NCI-H1694 (cell line): ENCODE measurements at regions not wholly inside any gene's neighbourhood (a gene's known extent, or its start where the extent isn't known, plus 50 kb on each side); places are given as distances from the start of the nearest gene placed in this dataset.

ENCODE experiments used
- DNase-seq: peaks from one replicate; lab custom pipeline; 2025; lab: John Stamatoyannopoulos, UW

DNA sequence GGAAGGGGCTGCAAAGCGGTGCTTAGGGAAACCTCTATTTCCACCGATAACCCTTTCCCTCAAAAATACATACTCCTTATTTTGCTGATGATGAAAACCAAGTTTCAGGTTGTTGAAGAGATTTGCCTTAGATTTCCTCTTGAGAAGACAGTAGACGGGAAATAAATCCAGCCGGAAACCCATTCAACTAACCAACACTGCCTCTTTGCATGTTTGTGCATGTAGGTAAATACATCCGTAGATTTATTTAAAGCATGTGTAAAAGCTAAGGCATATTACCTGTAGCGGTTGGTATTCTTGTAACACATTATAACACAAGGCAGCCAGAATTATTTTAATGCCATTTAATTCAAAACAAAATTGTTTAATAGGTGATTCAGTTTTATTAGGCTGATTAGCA, 136.3 kb upstream of the SLC22A23 start:
- DNase-seq: no peak

DNA sequence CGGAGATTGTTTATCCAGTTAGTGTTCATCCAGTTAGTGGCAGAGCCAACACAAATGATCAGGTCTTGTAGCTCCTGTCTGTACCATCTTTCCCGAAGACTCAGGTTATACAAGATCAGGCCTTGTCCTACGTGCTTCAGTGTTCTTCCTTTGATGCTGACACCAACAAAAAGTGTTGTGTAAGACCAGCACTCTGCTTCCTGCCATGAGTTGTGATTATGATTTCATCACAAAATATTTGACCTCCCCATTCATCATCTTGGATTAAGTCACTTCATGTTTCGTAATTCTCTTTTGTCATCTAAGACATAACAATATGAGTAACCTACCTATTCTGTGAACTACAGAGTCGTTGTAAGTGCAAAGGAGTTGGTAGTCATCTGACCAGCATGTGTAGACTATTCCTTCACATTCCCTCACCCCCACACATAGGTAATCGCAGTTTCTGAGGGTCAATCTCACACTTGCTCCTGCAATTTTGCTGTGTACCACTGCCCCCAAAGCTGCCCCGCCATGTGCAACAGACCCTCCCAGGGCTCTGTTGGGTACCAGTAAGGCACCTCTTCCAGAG, 135.6 kb upstream of the SLC22A23 start:
- DNase-seq: no peak

DNA sequence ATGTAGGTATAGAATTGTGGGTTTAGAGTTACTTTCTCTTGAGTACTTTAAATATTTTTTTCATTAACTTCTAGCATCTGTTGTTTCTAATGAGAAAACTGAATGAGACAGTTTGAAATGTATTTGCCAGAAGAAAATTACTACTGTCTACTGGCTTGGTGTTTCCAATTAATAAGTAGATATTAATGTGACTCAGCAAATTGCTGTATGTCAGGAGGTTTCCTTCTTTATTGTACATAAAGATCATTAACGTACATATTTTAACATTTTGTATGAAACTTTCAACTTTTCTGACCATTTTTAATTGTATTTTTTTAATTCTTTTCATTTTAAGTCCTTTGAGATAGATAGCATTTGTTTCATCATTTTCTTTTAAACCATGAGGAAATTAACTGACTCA, 135.1 kb upstream of the SLC22A23 start:
- DNase-seq: no peak

DNA sequence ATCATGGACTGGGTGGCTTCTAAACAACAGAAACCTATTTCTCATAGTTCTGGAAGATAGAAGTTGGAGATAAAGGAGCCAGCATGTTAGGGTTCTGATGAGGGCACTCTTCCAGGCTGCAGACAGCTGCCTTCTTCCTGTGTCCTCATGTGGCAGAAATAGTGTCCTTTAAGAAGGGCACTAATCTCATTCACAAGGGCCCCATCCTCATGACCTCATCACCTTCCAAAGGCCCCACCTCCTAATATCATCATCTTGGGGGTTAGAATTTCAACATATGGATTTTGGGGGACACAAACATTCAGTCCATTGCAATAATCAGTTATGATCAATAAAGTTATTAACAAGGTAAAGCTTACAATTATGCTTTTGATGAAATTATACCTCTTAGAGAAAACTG, 130.8 kb upstream of the SLC22A23 start:
- no peak for DNase-seq

DNA sequence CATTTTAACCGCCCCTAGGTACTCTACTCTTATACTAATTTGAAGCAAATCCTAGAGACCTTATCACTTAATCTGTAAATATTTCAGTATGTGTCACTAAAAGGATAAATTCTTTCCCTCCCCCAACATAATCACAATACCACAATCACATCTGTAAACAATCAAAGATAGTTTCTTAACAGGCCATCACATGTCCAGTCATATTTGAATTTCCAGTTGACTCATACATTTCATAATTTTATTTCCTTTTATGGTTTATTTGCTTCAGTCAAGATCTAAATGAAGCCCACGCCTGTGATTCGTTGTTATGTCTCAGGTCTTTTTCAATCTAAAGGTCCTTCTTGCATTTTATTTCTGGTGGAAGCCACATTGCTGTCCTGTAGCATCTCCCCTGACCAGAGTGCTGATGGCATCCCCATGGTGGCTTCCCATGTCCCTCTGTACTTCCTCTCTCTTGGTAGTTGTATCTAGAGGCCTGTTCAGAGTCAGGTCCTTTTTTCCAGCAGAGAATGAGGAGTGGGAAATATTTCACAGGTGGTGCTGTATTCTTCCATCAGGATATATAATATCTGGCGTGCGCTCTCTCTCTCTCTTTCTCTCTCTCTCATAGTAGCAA, 128.6 kb upstream of the SLC22A23 start:
- no peak for DNase-seq

DNA sequence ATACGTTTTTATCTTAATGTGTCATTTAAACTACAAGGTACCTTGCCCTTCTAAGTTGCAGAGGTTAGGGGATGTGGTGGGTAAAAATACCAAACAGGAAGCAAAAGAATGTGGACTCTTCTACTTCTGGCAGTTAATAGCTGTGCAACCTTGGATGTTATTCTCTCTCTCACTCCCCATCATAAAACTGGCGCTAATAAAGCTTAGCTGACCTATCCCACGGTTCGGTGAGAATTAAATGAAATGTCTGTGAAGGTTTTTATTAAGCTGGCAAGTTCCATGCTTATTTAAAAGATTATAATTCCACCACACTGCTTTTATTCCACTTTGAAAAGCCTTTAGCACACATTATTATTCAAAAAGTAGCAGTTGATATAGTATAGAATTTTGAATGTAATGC, 127.8 kb upstream of the SLC22A23 start:
- no peak for DNase-seq

DNA sequence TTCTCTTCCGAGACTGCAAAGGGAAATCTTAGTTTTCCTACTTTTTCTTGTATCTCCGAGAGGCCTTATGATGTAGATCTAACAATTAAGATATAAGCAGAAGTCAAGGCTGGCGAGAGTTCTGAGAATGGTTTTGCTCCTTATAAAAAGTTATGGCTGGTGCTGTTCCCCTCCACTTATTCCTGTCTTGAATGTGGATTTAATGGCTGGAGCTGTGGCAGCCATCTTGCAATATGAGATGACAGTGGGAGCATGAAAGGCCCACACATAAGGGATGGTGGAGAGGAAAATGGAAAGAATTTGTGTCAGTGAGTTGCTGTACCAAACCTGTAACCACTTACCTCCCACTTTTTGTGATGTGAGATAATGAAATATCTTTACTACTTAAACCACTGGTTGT, 124.6 kb upstream of the SLC22A23 start:
- no peak for DNase-seq

DNA sequence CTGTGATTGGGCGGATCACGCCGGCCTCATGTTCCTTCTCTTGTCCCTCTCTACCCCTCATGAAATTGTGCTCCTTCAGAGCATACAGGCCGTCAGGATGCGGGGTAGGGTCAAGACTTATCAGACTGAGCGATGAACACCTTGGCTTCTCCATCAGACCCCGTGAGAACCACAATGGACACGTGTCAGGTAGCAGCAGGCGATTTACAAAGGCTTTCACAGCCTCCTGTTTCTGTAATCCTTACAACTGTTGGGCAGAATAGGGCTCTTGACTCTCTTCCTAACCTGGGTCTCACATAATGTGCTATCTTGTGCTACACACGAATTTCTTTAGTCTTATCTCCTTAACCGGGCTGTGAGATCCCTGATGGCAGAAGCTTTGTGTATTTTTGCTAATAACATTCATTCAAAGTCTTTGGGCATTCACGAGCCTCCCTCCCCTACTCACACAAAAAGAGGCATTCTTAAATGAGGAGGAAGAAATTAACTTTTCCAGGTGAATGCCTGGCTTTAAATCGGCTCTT, 122.9 kb upstream of the SLC22A23 start:
- no peak for DNase-seq

DNA sequence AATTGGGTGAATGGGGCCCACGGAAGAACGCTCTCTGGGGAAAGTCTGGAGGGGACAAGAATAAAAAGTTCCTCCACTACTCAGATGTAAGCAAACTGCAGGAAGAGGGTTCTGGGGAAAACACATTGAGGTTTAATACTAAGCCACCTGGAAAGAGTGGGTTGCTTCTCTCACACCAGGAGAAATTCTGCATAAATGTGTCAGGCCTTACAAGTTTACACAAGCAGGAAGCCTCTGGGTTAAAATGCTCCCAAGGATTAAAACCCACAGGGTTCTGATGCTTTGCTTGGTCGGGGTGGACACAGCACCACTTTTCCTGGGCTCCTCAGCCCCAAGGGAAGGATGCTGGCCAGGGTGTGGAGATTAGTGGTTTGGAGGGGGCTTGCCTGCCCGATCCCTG, 122.1 kb upstream of the SLC22A23 start:
- DNase-seq: no peak

DNA sequence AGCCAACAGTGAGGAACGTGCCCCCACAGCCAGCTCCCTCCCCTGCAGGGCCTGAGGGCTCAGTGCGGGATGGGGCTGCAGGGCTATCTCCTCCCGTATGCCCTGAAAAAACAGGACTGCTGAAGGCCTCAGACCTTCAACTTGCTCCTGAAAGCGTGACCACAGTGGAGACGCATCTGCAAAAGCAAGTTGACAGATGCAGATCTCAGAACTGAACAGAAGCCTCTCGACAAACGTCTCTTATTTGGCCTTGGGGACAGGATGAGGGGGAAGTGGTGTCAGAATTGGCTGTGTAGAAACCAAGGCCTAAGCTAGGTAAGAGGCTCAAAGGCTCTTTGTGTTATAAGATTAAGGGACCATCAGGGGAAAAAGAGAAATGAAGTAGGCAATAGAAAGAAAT, 120.7 kb upstream of the SLC22A23 start:
- no peak for DNase-seq

DNA sequence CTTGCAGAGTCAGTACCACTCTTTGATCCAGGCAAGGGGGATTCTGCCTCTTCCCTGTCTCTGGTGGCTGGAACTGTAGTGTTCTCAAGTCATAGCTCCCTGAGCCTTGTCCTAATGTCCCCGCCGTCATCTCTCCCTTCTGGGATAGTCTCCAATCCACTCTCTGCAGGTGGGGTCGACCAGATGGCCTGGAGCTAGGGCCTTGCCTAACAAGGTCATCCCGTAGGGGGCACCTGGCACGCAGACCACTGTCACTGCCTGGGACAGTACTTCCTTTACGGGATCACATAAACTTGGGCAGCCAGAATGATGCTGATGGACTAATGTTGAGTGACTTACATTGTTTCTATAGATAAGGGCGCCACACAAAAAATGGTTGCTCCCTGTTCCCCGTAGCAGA, 118.9 kb upstream of the SLC22A23 start:
- DNase-seq: no peak

DNA sequence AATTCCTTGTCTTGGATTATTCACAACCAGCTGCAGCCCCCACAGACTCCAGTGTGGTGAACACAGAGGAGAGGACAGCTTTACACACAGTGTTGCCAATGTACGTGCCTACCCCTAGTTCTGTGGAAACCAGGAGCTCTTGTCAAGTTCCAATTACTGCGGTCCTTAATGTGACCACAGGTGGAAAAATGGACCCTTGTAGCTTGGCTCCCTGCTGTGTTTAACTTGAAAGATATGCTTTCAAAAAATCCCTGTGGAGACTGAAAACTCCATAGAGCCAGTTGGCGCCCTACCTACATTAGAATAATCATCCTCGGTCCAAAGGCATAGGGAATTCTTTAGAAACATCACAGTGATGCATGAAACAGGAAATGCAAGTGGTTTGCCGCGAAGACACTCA, 118.3 kb upstream of the SLC22A23 start:
- no peak for DNase-seq

DNA sequence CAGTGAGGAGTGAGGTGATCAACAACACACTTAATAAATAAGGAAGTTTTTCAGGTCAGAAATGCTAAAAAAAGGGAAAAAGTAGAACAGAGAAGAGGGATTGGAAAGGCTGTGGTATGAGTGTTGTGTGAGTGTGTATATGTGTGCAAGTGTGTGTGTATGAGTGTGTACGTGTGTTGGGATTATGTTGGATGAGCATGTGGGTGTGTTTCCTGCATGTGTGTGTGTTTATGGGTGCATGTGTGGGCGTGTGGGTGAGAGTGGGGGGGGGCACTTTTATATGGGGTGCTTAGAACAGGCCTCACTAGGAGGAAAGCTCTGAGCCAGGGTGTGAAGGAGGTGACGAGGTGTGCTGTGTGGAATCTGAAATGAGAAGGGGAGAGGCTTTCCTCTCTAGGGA, 116.8 kb upstream of the SLC22A23 start:
- DNase-seq: no peak

DNA sequence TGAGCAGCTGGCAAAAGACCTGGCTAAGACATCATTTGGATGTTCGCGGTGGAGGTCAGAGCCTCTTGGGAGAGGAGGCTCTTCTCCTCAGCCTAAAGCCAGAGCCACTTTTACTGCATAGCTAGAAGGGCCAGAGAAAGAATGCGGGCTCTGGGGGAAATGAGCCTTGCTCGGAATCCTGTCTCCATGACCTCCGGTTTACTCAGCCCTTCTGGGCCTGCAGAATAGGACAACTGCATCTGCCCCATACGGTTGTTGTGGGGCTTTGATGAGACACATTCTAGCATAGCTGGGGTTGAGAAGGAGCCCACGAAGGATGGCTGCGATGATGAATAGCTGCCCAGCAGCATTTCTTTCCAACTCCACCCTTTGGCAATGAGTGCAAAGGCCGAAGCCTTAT, 115.0 kb upstream of the SLC22A23 start:
- DNase-seq: no peak

DNA sequence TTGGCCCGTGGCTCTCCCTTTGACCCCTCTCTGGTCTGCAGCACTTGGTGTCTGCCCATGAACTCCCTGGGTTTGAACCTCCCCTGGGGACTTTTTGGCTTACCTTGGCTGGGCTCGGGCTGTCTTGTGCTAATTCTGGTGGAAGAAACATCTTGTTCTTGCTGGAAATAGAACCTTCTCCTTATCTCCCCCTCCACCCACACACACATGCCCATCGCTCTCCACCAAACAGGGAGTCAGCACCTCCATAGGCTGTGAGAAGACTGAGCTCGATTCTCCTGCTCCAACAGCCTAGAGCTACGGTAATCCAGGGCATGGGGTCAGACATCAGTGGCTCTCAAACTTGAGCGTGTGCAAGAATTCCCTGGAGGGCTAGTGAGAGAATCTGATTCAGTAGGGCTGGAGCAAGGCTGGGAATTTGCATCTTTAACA, 114.4 kb upstream of the SLC22A23 start:
- no peak for DNase-seq

DNA sequence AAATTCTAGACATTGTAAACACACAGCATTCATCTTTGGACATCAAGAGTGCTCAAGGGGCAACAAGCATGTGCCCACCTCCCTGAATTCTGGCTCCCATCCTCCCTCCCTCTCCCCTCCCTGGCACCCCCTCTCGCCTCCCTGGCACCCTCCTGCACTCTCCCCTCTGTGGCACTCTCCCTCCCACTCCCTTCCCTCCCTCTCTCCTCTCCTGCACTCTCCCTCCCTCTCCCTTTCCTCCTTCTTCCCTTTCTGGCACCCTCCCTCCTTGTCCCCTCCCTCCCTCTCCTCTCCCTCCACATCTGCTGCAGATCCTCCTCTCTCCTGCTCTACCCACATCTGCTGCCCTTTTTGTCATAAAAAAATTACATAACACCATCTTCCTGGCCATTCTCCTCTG, 113.0 kb upstream of the SLC22A23 start:
- peak; percentile 6 for DNase-seq

DNA sequence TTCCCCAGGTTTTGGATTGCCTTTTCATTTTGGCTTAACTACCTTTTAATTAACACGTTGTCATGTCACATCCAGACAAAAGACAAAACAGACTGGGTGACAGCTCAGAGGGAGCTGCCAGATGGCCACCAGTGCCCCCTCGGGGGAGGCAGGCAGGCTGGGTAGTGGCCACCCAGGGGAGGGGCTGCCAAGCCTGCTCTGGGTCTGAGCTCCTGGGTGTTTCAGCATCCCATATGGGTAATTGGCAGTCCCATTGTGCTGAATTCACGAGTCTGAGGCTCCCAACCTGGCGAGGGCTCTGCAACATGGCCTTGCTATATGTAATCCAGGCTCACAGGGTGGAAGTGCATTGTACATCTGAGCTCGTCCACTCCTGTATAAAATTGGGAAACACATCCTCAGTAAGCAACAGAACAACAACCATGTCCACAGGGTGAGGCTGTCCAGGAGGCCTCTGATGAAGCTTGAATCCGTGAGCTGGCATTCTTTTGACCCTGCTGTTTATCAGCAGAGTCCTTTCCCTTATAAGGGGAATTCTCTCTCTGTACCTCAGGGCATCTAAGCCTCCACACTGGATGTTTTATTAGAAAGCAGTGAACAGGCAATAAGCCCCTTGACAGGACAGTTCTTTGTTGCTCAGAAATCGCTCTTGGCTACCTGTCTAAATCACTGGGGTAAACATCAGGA, 111.7 kb upstream of the SLC22A23 start:
- peak; percentile 90 for DNase-seq

DNA sequence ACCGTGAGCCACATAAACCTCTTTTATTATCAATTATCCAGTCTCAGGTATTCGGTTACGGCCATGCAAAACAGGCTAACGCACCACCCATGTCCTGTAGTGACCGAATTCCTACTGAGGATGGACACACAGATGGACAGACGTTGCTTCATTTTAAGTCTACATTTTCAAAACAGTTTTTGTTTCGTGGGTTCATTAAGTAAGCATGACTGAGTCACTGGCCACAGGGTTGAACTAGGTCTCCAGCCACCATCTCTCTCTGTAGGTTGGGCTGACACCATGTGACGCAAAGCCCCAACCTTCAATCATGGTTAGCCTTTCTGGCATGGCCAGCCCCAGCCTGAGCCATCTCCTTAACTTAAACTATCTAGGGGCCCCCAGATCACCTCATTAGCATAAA, 110.0 kb upstream of the SLC22A23 start:
- DNase-seq: no peak

DNA sequence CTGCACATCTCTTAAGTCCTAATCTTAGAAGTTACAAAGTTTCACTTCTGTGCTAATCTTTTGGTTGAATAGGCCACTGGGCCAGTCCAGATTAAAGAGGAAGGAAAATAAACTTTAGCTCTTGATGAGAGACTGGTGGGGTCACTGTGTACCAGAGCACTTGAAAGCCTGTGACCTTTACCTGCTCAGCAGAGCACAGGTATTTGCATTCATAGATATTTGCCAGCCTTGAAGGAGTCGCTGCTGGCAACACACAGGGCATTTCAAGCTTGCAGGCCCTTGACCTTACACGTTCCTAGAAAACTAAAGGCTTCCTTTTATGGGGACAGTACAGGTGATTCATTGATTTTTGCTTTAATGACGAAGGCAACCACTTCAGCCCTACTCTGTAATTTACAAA, 108.4 kb upstream of the SLC22A23 start:
- DNase-seq: no peak

DNA sequence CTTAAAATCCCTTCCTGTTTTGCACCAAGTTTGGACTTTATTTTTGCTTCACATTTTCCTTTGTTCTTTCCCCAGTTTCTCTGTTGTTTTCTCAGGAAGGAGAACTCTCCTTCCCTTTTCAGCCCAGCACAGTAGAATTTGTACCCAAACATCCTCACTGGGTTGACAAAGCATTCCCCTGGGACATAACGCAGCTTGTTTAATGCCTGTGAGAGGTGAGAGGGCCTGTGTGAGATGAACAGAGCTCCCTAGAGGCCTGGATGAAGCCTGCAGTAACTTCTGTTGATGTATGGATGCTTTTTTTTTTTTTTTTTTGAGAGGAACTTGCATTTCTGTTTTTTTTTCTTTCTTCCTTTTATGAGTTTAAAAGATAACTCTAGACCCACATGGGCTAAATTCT, 104.9 kb upstream of the SLC22A23 start:
- peak; percentile 52 for DNase-seq

DNA sequence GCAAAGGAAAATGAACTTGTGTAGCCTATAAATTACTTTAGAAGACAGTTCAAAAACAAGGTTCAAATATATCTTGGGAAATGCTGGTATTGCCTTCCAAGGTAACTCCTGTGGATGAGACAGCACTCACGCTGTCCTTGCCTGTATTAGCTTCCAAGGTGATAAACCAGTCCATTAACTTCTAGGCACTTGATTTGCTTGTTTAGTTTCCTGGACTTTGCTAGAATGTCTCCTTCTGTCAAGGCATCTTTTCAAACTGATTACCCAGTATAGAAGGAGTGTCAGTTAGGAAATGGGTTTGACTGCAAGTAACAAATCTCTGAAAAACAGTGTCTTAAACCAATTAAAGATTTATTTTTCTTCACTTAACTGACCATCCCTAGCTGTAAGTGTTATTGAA, 103.4 kb upstream of the SLC22A23 start:
- DNase-seq: no peak

DNA sequence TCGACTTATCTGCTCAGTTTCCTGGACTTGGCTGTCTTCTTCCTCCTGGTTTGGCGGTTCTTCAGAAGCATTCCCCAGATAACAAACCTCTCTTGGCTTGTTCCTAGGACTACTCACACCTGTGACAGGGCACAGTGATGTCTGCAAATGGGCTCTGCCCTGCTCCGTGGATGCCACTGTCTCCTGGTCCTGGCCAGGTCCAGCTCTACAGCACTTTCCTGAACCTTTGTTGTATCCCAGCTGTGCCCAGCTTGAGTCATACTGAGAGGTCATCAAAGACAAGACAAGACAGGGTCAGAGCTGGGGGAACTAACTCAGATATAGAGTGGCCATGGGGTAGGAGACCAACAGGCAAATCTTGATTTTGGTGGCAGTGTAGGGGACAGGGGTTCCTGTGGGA, 102.7 kb upstream of the SLC22A23 start:
- no peak for DNase-seq

DNA sequence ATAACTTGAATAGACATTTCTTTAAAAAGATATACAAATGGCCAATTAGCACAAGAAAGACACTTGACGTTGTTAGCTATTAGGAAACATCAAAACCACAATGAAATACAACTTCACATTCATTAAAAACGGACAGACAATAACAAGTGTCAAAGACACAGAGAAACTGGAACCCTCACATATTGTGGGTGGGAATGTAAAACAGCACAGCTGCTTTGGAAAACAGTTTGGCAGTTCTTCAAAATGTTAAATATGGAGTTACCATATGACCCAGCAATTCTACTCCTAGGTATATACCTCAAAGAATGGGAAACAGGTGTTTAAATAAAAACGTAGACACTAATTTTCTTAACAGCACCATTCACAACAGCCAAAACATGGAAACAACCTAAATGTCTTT, 100.5 kb upstream of the SLC22A23 start:
- peak; percentile 61 for DNase-seq

DNA sequence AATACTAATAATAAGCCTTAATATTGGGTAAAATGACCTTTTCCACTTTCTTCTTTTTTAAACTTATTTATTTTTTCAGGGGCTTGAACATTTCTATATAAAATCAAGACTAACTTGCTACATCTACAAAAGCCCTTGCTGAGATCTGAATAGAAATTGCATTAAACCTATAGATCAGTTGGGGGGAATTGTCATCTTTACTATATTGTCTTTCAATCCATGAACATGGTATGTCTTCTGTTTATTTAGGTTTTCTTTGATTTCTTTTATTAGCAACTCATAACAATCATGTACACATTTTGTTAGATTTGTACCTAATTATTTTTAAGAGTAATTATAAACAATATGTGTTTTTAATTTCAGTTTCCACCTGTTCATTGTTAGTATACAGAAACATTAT, 96.4 kb upstream of the SLC22A23 start:
- no peak for DNase-seq
